ENCODE measurements at regions not wholly inside any gene's neighbourhood (a gene's known extent, or its start where the extent isn't known, plus 50 kb on each side); places are given as distances from the start of the nearest gene placed in this dataset.

DNA sequence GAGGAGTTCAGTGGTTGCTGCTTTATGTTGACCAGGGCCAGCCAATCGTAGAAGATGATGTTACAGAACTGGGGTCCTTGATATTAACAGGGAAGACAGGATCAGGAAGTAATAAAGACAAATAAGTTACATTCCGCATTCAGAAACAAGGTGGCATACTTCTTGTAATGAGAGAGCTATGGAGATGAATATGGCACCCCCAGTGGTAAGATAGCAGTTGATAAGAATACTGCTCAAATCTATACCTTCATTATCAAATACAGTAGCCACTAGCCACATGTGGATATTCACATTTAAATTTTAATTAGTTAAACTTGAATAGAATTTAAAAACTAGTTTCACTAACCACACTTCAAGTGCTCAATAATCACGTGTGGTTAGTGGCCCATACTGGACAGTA is 290.4 kb upstream of the RBMS1 start (continued):
- TF ChIP-seq, protein P1, sequence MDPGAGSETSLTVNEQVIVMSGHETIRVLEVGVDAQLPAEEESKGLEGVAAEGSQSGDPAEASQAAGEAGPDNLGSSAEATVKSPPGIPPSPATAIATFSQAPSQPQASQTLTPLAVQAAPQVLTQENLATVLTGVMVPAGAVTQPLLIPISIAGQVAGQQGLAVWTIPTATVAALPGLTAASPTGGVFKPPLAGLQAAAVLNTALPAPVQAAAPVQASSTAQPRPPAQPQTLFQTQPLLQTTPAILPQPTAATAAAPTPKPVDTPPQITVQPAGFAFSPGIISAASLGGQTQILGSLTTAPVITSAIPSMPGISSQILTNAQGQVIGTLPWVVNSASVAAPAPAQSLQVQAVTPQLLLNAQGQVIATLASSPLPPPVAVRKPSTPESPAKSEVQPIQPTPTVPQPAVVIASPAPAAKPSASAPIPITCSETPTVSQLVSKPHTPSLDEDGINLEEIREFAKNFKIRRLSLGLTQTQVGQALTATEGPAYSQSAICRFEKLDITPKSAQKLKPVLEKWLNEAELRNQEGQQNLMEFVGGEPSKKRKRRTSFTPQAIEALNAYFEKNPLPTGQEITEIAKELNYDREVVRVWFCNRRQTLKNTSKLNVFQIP (CRISPR knock-in tag; IDR thresholded peaks at IDR 0.05; ENCODE audit: borderline replicate concordance, low read depth): no peak

DNA sequence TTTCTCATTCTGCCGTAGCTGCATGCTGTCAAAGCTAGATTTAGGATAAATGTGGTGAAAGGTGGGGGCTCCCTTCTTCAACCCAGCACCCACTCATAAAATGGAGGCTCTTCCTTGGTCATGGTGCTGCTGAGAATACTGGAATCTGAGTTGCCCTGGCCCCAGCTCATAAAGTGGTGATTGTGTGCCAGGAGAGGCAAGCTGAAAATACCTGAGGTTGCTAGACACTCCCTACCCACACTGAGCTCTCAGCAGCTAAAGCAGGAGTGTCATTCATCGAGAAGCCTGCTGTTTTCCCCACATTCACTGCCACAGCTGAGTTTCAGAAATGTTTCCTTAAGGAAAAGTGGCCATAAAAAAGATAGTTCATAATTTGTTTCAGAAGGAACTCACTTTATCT is 297.1 kb upstream of the RBMS1 start:
- ATAC-seq: no peak
- no peak for TF ChIP-seq ISL1 (CRISPR knock-in tag; IDR thresholded peaks at IDR 0.05)
- TF ChIP-seq, protein P2, sequence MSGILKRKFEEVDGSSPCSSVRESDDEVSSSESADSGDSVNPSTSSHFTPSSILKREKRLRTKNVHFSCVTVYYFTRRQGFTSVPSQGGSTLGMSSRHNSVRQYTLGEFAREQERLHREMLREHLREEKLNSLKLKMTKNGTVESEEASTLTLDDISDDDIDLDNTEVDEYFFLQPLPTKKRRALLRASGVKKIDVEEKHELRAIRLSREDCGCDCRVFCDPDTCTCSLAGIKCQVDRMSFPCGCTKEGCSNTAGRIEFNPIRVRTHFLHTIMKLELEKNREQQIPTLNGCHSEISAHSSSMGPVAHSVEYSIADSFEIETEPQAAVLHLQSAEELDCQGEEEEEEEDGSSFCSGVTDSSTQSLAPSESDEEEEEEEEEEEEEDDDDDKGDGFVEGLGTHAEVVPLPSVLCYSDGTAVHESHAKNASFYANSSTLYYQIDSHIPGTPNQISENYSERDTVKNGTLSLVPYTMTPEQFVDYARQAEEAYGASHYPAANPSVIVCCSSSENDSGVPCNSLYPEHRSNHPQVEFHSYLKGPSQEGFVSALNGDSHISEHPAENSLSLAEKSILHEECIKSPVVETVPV (CRISPR knock-in tag; IDR thresholded peaks at IDR 0.05): no peak
- TF ChIP-seq GLIS3 (CRISPR knock-in tag; IDR thresholded peaks at IDR 0.05): no peak
- TF ChIP-seq ZNF8 (CRISPR knock-in tag; IDR thresholded peaks at IDR 0.05): no peak
- TF ChIP-seq, protein P3, sequence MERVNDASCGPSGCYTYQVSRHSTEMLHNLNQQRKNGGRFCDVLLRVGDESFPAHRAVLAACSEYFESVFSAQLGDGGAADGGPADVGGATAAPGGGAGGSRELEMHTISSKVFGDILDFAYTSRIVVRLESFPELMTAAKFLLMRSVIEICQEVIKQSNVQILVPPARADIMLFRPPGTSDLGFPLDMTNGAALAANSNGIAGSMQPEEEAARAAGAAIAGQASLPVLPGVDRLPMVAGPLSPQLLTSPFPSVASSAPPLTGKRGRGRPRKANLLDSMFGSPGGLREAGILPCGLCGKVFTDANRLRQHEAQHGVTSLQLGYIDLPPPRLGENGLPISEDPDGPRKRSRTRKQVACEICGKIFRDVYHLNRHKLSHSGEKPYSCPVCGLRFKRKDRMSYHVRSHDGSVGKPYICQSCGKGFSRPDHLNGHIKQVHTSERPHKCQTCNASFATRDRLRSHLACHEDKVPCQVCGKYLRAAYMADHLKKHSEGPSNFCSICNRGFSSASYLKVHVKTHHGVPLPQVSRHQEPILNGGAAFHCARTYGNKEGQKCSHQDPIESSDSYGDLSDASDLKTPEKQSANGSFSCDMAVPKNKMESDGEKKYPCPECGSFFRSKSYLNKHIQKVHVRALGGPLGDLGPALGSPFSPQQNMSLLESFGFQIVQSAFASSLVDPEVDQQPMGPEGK (CRISPR knock-in tag; IDR thresholded peaks at IDR 0.05; ENCODE audit: borderline replicate concordance): no peak
- no peak for TF ChIP-seq RARB (CRISPR knock-in tag; IDR thresholded peaks at IDR 0.05)
- TF ChIP-seq, protein P1 (CRISPR knock-in tag; IDR thresholded peaks at IDR 0.05; ENCODE audit: borderline replicate concordance, low read depth): no peak
- no peak for TF ChIP-seq ESRRG (CRISPR knock-in tag; IDR thresholded peaks at IDR 0.05)
- TF ChIP-seq TOX (CRISPR knock-in tag; IDR thresholded peaks at IDR 0.05; ENCODE audit: borderline replicate concordance): no peak
- TF ChIP-seq ARNTL (CRISPR knock-in tag; IDR thresholded peaks at IDR 0.05; ENCODE audit: borderline replicate concordance, low read depth): no peak
- no peak for TF ChIP-seq CSDC2 (CRISPR knock-in tag; IDR thresholded peaks at IDR 0.05)

DNA sequence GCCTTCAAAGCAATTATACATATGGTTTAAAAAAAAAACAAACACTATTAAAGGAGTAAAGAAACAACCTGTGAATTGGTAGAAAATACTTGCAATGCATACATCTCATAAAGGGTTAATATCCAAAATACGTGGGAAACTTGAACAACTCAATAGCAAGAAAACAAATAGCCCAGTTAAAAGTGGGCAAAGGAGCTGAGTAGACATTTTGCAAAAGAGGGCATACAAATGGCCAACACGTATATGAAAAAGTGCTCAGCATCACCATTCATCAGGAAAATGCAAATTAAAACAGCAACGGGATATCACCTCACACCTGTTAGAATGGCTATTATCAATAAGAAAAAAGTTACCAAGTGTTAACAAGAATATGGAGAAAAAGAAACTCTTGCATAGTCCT is 298.3 kb upstream of the RBMS1 start:
- TF ChIP-seq ISL1 (CRISPR knock-in tag; IDR thresholded peaks at IDR 0.05): no peak
- no peak for ATAC-seq

DNA sequence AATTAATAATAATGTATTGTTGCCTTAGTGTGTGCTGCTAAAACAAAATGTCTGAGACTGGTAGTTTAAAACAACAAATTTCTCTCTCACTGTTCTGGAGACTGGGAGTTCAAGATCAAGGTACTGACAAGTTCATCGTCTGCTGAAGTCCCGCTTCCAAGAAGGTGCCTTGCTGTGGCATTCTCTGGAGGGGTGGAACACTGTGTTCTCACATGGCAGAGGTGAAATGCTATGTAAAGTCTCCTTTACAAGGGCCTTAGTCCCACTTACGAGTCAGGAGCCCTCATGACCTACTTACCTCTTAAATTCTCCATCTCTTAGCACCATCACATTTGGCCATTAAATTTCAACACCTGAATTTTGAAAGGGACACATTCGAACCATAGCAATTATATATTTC is 299.2 kb upstream of the RBMS1 start:
- TF ChIP-seq SNAI2 (CRISPR knock-in tag; IDR thresholded peaks at IDR 0.05): no peak

DNA sequence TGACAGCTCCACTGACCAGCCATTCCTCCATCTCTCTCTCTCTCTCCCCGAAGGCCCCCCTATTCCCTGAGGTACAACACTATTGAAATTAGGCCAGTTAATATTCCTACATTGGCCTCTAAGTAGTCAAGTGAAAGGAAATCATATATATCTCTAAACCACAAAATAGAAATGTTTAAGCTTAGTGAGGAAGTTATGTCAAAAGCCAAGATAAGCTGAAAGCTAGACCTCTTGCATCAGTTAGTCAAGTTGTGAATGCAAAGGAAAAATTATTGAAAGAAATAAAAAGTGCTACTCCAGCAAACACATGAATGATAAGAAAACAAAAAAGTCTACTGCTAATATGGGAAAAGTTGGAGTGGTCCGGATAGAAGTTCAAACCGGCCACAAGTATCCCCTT is 301.3 kb upstream of the RBMS1 start:
- no peak for ATAC-seq
- TF ChIP-seq RARB (CRISPR knock-in tag; IDR thresholded peaks at IDR 0.05) (no peak), GLIS3 (CRISPR knock-in tag; IDR thresholded peaks at IDR 0.05) (no peak), ESRRG (CRISPR knock-in tag; IDR thresholded peaks at IDR 0.05) (no peak), ZC3H10 (CRISPR knock-in tag; IDR thresholded peaks at IDR 0.05) (no peak), TCF4 (CRISPR knock-in tag; IDR thresholded peaks at IDR 0.05; ENCODE audit: borderline replicate concordance) (no peak), ZNF8 (CRISPR knock-in tag; IDR thresholded peaks at IDR 0.05) (no peak), SNAI2 (CRISPR knock-in tag; IDR thresholded peaks at IDR 0.05) (no peak), ARNTL (CRISPR knock-in tag; IDR thresholded peaks at IDR 0.05; ENCODE audit: borderline replicate concordance, low read depth) (no peak)
- TF ChIP-seq, protein P4, sequence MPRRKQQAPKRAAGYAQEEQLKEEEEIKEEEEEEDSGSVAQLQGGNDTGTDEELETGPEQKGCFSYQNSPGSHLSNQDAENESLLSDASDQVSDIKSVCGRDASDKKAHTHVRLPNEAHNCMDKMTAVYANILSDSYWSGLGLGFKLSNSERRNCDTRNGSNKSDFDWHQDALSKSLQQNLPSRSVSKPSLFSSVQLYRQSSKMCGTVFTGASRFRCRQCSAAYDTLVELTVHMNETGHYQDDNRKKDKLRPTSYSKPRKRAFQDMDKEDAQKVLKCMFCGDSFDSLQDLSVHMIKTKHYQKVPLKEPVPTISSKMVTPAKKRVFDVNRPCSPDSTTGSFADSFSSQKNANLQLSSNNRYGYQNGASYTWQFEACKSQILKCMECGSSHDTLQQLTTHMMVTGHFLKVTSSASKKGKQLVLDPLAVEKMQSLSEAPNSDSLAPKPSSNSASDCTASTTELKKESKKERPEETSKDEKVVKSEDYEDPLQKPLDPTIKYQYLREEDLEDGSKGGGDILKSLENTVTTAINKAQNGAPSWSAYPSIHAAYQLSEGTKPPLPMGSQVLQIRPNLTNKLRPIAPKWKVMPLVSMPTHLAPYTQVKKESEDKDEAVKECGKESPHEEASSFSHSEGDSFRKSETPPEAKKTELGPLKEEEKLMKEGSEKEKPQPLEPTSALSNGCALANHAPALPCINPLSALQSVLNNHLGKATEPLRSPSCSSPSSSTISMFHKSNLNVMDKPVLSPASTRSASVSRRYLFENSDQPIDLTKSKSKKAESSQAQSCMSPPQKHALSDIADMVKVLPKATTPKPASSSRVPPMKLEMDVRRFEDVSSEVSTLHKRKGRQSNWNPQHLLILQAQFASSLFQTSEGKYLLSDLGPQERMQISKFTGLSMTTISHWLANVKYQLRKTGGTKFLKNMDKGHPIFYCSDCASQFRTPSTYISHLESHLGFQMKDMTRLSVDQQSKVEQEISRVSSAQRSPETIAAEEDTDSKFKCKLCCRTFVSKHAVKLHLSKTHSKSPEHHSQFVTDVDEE (CRISPR knock-in tag; IDR thresholded peaks at IDR 0.05): no peak

More for the DNA sequence above, 299.2 kb upstream of the RBMS1 start:
- no peak for ATAC-seq

Measured in SK-N-SH treated with all-trans-retinoic acid at 6 μM for 48 hours (cell line).